ENCODE measurements at regions not wholly inside any gene's neighbourhood (a gene's known extent, or its start where the extent isn't known, plus 50 kb on each side); places are given as distances from the start of the nearest gene placed in this dataset.

GRCh38 chr5:28286566-28286965, 1248.2 kb upstream of the CDH9 start:
- no peak overlapping the region for H3K4me3 ChIP-seq (replicated peaks; ENCODE audit: low read depth, low read length)
- DNase-seq (ENCODE audit: low read depth), result no peak
- TF ChIP-seq, protein P1, sequence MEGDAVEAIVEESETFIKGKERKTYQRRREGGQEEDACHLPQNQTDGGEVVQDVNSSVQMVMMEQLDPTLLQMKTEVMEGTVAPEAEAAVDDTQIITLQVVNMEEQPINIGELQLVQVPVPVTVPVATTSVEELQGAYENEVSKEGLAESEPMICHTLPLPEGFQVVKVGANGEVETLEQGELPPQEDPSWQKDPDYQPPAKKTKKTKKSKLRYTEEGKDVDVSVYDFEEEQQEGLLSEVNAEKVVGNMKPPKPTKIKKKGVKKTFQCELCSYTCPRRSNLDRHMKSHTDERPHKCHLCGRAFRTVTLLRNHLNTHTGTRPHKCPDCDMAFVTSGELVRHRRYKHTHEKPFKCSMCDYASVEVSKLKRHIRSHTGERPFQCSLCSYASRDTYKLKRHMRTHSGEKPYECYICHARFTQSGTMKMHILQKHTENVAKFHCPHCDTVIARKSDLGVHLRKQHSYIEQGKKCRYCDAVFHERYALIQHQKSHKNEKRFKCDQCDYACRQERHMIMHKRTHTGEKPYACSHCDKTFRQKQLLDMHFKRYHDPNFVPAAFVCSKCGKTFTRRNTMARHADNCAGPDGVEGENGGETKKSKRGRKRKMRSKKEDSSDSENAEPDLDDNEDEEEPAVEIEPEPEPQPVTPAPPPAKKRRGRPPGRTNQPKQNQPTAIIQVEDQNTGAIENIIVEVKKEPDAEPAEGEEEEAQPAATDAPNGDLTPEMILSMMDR (IDR thresholded peaks at IDR 0.05; ENCODE audit: low read length, missing control alignments), result no peak

DNA sequence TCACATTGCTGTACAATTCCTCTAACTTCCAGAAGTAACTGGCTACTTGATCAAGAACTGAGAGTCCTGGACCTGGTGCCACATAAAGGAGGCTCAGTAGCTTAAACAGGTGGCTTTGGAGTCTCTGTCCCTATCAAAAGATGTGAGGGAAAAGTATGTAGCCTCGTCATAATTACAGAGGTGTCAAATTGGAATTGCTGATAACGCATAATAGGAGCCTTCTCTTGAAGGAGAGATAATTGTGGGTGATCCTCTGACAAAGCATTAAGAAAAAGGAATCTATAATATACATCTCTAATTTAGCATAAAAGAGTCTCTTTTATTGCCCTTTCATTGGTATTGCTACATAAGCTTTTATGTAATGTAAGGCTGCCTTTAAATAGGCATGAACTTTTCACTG, 1246.4 kb upstream of the CDH9 start:
- DNase-seq (ENCODE audit: low read depth), result no peak
- TF ChIP-seq, protein P1 (IDR thresholded peaks at IDR 0.05; ENCODE audit: low read length, missing control alignments), result no peak
- H3K4me3 ChIP-seq (replicated peaks; ENCODE audit: low read depth, low read length), result no peak overlapping the region

GRCh38 chr5:28281351-28281750, 1243.0 kb upstream of the CDH9 start:
- H3K4me3 ChIP-seq (replicated peaks; ENCODE audit: low read depth, low read length), result no peak overlapping the region
- TF ChIP-seq, protein P1 (IDR thresholded peaks at IDR 0.05; ENCODE audit: low read length, missing control alignments), result no peak
- peak; percentile 34 for DNase-seq (ENCODE audit: low read depth)

DNA sequence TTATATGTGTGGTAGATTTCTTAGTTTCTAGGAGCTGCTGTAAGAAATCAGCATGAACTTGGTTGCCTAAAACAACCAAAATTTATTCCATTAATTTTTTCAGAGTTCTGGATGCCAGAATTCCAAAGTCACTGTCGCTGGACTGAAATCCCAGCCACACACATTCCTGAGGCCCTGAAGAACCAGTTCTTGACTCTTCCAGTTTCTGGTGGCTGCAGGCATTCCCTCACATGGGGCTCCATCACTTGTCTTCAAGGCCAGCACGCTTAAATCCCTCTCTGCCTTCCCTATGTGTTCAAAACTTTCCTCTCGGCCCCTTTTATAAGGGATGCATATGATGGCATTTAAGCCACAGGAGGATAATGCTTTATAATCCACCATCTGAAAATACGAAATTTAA, 1237.5 kb upstream of the CDH9 start:
- no peak for DNase-seq (ENCODE audit: low read depth)
- TF ChIP-seq, protein P1 (IDR thresholded peaks at IDR 0.05; ENCODE audit: low read length, missing control alignments), result no peak
- H3K4me3 ChIP-seq (replicated peaks; ENCODE audit: low read depth, low read length), result no peak overlapping the region

DNA sequence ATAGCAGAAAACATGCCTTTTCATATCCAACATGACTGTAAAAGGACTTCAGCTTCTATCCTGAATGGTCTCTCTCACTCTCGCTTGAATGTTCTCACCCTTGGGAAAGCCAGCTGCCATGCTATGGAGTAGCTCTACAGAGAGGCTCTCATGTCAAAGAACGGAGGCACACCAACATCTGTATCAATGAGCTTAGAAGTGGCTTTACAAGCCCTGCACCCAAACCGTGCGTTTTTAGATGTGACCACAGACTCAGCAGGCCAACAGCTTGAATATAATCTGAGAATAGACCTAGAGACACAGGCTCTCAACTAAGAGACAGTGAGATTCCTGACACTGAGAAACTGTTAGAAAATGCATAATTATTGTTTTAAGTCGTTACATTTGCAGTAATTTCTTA, 1231.6 kb upstream of the CDH9 start:
- TF ChIP-seq, protein P1 (IDR thresholded peaks at IDR 0.05; ENCODE audit: low read length, missing control alignments), result no peak
- DNase-seq (ENCODE audit: low read depth), result no peak
- no peak overlapping the region for H3K4me3 ChIP-seq (replicated peaks; ENCODE audit: low read depth, low read length)

DNA sequence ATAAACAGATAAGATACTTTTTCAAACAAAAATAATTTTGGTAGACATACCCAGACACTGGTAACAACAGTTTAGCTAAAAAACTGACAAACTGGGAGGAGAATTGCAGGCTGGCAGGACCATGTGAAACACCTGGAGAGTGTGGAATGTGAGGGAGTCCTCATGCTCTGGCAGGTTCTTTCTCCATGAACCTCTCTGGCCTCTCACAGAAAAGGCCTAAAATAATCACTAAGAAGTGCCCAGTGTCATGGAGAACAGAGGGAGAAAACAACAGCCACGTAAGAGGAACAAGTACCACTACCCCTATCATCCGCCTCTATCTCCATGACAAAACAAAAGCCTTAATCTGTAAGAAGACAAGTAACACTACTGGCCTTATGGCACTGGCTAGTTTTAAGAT, 1227.5 kb upstream of the CDH9 start:
- no peak overlapping the region for H3K4me3 ChIP-seq (replicated peaks; ENCODE audit: low read depth, low read length)
- no peak for DNase-seq (ENCODE audit: low read depth)
- TF ChIP-seq, protein P1 (IDR thresholded peaks at IDR 0.05; ENCODE audit: low read length, missing control alignments), result no peak

GRCh38 chr5:28254846-28255245, 1216.5 kb upstream of the CDH9 start:
- H3K4me3 ChIP-seq (replicated peaks; ENCODE audit: low read depth, low read length), result no peak overlapping the region
- TF ChIP-seq, protein P1 (IDR thresholded peaks at IDR 0.05; ENCODE audit: low read length, missing control alignments), result no peak
- no peak for DNase-seq (ENCODE audit: low read depth)

Measured in fibroblast of pulmonary artery (primary cell).